HG03175 (cell line): ENCODE measurements at regions not wholly inside any gene's neighbourhood (a gene's known extent, or its start where the extent isn't known, plus 50 kb on each side); places are given as distances from the start of the nearest gene placed in this dataset.
"Not testable (repeated sequence)": the region's sequence is repeated elsewhere in the genome, so short reads cannot be mapped to it uniquely, and the experiment has no call there.

Experiments
- ATAC-seq: cut with Tn5 transposase; IDR thresholded peaks from one replicate; pipeline ENCODE4 v1.9.1; 2021; ENCODE audit warnings: mild to moderate bottlenecking, moderate library complexity; ENCODE audit not compliant: unreplicated experiment

DNA sequence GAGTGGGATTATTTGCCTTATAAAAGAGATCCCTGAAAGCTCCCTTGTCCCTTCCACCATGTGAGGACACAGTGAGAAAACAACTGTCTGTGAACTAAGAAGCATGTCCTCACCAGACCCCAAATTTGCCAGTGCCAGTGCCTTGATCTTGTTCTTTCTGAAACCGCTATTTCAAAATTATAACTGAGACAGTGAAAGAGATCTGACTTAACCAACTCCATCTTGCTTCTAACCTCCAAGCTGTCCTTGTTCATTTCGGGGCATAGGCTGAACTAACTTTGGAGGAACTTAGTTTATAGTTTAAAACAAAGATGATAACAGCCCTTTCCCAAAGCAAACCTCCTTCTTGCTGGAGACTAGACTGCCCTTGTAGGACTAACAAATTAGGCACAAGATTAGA, 563.9 kb downstream of the ADCYAP1 start:
- no peak for ATAC-seq

DNA sequence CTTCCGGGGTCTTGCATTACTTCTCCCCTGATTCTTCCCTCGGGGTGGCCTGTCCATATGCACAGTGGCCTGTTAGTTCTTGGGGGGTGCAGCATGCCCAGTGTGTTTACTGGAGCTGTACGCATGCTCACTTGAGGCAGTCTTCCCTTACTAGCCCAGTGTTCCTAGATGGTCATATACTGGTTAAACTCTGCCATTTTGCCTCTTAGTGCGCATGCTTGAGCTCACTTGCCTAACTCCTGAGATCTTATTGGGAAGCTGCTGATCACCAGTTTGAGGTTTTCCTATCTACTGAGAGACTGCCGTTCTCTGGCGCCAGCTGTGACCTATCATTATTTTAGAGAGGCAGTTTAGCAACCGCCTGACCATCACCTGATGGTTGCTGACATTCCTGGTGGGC, 571.2 kb downstream of the ADCYAP1 start:
- ATAC-seq, result no peak

DNA sequence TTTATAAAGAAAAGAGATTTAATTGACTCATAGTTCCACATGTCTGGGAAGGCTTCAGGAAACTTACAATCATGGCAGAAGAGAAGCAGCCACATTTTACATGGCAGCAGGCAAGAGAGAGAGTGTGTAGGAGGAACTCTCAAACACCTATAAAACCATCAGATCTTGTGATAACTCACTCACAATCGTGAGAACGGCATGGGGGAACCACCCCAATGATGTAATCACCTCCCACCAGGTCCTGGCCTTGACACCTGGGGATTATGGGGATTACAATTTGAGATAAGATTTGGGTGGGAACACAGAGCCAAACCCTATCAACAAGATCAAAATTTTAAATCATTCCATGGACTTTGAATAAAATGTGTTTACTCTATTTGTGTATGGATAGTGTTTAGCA, 575.6 kb downstream of the ADCYAP1 start:
- no peak for ATAC-seq

DNA sequence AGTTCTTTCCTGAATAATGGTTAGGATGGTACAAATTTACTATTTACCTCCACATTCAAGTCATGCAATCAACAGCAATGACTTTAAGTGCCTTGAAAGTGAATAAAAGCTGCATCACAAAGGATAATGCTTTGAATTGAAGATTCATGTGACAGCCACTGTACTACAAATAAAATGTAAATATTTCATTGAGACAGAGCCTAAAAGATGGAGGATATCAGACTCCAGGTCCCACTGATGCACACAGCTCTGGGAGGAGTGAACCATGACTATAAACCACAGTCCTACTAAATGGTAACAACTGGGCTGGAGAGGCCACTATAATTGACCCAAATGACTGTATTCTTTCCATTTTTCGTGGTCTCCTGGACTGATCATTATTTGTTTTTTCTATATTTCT, 576.9 kb downstream of the ADCYAP1 start:
- ATAC-seq, result no peak

DNA sequence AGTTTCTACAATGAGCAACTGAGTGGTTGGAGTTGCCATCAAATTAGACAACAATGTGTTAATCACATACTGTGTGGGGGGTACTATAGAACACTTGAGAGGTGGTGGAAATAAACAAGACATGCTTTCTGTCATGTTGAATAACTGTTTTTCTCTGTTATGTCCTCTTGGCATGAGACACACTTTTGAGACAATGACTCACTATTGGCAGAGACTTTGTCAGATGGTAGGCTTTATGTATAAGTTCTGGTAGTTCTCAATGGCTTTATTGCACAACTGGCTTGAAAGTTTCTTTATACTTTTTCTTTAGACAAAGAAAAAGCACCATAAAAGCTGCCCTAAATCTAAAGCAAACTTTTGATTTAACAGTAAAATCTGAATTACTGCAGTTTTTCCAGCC, 578.7 kb downstream of the ADCYAP1 start:
- no peak for ATAC-seq

DNA sequence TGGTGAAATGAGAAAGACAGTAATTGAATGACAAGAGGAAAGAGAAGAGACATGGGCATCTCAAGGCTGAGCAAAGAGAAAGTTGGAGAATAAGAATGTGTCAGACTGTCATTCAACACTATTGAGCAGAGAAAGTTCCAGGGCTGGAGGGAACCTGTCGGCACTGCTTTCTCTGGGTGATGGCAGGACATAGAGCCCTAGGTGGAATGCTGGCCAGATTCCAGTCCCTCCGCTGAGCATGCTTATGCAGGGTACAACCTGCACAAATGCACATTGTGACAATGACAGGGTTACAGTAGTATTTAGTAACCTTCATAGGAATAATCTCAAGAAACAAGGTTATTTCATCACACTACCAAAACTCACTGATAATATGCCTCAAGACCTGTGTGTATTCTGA, 582.8 kb downstream of the ADCYAP1 start:
- no peak for ATAC-seq

DNA sequence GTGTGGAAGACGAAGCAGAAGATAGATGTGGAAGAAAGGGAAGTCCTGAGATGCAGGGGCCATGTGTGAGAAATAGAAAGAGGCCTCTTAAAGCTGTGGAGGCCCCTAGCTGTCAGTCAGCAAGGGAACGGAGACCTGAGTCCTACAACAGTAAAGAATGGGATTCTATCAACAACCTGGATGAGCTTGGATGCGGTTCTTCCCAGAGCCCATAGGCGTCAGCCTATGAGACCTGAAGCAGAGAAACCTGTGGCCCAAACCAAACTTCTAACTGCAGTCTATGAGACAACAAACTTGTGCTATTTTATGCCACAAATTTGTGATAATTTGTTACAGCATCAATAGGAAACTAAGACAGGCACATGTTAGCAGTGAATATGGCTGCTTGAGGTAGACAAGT, 583.7 kb downstream of the ADCYAP1 start:
- no peak for ATAC-seq

DNA sequence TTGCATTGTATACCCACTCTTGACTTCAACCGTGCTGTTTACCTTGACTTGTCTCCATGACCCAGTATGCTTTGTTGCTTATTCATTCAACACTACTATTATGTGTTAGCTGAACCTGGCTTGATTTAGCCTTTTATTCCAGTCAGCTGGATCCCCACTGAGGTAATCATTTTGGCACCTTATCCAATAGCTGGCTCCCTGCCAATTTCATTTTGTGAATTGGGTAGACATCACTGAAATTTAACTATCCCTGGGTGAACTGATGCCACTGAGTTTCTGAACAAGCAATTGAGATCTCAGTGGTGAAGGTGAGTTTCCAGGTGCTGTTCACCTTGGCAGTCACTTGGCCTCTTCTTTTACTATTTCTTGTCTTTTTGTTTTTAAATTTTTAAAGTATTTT, 584.3 kb downstream of the ADCYAP1 start:
- ATAC-seq, result no peak

DNA sequence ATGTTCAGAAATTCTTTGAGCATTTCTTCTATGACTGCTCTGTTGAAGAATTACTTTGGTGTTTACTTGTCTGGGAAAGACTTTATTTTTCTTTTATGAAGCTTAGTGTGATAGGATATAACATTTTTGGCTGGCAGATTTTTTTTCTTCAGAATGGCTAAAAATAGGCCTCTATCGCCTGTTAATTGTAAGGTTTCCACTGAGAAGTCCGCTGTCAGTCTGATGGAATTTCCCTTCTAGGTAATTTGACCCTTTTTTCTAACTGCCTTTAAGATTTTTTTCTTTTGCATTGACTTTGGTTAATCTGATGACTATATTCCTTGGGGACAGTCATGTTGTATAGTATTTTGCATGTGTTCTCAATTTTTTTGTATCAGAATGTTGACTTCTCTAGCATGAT, 590.7 kb downstream of the ADCYAP1 start:
- ATAC-seq, result no peak

DNA sequence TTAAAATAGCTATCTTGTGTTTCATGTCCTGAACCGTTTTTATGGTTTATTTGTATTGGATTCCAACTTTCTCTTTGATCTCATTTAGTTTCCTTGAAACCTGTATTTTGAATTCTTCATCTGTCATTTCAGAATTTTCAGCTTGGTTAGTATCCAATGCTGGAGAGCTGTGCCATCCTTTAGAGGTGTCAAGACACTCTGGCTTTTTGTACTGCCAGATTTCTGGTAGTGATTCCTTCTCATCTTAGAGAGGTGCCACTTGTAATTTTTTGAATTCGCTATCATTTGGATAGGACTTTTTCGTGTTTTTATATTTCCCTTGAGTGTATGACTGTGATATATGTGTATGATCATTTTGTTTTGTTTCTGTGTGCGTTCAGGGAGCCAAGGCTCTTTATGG, 591.4 kb downstream of the ADCYAP1 start:
- ATAC-seq, result no peak

DNA sequence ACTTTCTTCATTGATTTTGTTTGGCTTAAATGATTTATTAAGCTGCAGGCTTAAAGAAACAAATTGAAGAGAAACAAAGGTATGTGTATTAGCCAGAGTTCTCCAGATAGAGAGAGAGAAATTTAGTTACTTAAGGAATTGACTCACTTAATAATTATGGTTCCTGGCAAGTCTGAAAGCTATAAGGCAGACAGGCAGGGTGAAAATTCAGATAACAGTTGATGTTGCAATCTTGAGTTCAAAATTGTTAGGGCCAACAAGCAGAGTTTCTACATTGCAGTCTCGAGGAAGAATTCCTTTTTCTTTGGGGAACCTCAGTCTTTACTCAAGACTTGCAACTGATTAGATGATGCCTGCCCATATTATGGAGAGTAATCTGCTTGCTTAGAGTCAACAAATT, 593.5 kb downstream of the ADCYAP1 start:
- no peak for ATAC-seq

DNA sequence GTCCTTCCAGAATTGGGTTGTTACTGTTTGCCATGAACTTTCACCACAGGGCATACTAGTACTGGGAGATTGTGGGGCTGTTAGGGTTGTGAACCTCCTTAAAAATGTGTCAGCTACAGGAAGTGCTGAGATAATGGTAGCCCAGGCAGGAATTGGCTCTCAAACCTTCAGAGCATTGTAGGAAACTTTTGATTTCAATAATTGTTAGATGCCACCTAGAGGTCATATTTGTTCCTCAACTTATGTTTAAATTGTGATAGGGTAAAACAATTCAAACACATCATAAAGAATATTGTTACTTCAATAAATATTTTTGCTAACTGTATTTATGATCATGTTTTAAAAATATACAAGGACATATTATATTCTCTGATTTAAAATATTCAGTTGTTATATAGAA, 594.6 kb downstream of the ADCYAP1 start:
- no peak for ATAC-seq

DNA sequence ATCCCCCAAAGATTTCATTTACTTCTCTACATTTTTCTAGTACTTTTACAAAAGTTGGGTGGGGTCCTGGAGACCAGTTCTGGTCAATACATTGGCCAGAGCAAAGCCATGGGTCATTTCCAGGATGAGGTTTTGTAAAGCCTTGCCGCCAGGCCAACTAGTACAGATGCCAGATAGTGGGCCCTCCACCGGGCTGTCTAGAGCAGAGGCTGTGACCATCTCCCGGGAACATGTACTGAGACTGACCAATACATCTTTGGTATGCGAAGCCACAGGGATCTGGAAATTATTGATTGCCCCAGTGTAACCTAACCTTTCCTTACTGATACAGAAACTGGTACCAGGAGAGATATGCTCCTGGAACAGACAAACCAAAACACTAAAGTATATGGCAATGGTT, 599.2 kb downstream of the ADCYAP1 start:
- ATAC-seq, result no peak

DNA sequence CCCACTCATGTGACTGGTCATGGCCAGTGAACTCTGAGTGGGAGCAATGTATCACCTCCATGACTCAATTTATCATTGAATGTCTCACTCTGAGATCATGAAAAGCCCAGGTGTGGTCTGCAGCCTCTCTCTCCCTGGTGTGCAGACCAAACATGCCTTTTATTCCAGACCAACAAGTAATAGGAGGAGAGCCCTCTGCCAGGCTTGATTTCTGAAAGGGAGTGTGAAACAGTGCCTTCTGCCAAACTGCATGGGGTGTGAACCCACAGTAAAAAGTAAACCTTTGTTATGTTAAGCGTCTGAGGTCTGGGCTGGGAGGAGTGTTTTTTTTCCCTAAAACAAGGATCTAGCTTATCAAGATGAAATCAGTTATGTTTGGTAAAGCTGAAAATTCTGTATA, 601.2 kb downstream of the ADCYAP1 start:
- ATAC-seq, result no peak

DNA sequence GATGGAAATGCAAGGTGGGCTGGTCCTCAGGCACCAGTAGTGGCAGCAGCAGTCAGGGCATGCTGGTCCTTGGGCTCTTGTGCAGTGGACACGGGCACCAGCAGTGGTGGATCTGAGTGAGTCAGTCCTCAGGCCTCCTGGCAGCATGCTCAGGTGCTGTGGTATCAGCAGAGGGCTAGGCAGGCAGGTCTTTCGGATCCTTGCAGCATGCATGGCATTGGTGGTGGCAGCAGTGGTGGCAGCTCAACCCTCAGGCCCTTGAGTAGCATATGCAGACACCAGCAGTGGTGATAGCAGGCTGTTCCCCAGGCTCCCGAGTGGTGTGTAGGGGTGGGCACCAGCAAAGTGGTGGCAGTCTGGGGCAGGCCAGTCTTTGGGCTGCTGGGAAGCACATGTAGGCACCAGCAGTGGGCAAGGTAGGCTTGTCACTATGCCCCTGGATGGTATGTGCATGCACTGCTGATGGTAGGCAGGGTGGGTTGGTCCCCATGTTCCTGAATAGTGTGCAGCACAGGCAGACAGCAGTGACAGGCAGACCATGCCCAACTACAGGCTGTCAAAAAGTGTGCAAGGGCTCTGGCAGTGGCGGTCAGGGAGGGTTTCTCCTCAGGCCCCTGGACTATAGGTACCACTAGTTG, 606.0 kb downstream of the ADCYAP1 start:
- ATAC-seq, result no peak

DNA sequence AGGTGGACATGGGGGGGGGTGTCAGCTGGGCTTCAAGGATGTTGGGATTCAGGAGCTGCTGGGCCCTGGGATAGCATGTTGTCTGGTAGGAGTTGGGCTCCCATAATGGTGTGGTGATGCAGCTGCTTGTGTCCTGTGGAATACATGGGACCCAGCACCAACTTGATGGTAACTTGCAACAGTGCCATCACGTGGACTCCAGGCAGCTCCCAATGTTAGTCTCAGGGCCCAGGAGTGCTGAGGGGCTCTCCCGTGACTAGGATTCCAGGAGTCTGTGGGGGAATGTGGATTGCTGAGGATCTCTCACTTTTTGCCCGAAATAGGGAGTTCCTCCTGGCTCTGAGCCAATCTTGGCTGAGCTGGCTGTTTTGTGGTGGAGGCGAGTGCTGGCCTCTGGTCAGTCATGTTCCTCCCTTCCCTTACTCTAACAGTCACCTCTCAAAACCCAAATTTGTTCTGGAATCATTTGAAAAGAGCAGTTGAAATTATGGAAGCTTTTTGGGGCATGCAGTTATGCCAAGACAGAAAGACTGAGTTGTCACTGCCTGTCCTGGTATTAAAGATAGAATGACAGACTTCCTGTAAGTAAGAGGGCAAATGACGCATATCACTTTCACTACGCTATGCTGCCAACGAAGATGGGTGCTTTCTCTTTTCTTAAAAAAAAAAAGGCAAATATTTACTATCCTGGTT, 607.1 kb downstream of the ADCYAP1 start:
- no peak for ATAC-seq

DNA sequence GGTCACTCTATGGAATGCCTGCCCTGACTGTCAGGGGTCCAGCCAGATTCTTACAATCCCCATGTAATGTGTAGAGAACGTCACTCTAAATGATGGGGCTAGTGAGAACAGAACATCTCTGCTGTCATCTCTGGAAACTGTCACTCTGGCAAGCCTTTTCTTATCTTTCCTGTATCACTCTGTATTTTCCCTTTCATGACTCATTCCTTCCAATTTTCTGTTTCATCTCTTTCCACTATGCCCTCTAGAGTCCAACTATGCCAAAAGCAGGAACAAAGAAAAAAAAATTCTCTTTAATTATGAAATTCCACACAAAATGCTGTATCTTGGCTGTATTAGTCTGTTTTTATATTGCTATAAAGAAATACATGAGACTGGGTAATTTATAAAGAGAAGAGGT, 608.8 kb downstream of the ADCYAP1 start:
- ATAC-seq, result no peak

DNA sequence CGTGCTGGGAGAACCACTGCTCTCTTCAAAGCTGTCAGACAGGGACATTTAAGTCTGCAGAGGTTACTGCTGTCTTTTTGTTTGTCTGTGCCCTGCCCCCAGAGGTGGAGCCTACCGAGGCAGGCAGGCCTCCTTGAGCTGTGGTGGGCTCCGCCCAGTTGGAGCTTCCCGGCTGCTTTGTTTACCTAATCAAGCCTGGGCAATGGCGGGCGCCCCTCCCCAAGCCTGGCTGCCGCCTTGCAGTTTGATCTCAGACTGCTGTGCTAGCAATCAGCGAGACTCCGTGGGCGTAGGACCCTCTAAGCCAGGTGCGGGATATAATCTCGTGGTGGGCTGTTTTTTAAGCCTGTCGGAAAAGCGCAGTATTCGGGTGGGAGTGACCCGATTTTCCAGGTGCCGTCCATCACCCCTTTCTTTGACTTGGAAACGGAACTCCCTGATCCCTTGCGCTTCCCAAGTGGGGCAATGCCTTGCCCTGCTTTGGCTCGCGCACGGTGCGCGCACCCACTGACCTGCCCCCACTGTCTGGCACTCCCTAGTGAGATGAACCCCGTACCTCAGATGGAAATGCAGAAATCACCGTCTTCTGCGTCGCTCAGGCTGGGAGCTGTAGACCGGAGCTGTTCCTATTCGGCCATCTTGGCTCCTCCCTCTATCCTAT, 617.0 kb downstream of the ADCYAP1 start:
- ATAC-seq, result not testable (repeated sequence)

DNA sequence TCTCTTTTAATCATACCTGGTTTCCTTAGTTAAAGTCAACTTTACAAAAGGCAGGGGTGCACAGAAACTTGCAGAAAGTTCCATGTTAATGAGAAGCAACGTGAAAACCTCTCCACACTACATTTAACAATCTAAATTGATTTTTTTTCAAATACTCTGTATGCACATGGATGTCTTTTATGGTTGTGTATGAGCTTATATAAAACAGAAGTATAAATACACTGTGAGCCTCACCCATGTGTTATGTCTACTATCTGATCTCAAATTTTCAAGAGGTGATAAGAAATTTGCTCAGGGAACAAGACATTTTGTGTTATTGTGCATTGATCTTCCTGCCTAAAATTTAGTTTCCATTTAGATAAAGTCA, 617.6 kb downstream of the ADCYAP1 start:
- ATAC-seq, result no peak

DNA sequence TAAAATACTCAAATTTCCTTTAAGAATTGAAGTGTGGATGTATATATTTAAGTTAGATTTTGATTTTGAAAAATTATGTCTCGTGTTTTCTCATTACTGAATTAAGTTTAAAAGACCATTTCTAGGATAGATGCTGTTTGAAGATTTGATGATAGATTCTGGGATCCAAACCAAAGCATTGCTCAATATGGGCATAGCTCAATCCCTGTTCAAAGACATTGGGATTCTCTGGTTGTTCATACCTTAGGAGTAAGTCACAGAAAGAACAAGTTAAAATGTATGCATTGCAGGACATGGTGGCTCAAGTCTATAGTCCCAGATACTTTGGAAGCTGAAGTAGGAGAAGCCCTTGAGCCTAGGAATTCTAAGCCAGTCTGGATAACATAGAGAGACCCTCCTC, 622.3 kb downstream of the ADCYAP1 start:
- ATAC-seq, result no peak

DNA sequence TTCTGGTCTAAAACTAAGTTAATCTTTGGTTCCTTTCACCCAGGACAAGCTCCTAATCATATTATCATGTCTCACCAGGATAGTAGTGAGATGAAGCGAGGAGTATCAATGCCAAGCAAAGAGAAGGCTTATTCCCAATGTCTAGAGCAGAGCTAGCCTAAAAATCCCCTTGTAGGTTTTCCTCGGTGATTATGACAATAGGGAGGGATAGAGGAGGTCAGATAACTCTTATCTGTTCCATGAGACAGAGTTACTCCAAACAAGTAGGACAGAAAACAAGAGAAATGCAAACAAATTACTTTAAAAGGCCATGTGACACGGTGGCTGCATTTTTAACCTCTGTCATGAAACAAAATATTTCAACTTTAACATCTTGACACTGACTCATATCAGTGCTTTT, 623.1 kb downstream of the ADCYAP1 start:
- no peak for ATAC-seq

DNA sequence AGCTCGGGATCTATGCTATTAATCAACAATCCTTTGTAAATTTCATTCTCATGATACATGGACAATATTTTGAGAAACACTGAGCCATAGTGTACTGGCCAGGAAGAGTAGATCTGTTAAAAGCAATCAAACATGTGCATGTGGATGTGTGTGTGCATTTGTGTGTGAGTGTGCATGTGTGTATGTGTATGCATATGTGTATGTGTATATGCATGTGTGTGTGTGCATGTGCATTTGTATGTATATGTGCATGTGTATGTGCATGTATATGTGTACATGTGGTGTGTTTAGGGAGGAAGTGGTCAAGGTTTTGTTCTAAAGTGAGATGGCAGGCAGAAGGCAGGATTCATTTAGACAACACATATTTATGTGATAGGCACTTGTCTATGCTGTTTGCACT, 623.8 kb downstream of the ADCYAP1 start:
- ATAC-seq, result no peak
